GM23248 (cell line): ENCODE measurements at regions not wholly inside any gene's neighbourhood (a gene's known extent, or its start where the extent isn't known, plus 50 kb on each side); places are given as distances from the start of the nearest gene placed in this dataset.

Experiments used
- EZH2 ChIP-seq: fragments of 200-600 bp; sonication (generic); IDR thresholded peaks from 2 replicates; pipeline ENCODE4 v1.6.1; 2018; ENCODE audit warnings: antibody characterized with exemption, mild to moderate bottlenecking; ENCODE audit not compliant: insufficient read depth, poor library complexity, severe bottlenecking
- EZH2phosphoT487 ChIP-seq: fragments of 200-600 bp; sonication (generic); IDR thresholded peaks from 2 replicates; pipeline ENCODE4 v1.6.1; 2018; ENCODE audit warnings: antibody characterized with exemption, moderate library complexity, mild to moderate bottlenecking, low read depth; ENCODE audit not compliant: insufficient read depth

DNA sequence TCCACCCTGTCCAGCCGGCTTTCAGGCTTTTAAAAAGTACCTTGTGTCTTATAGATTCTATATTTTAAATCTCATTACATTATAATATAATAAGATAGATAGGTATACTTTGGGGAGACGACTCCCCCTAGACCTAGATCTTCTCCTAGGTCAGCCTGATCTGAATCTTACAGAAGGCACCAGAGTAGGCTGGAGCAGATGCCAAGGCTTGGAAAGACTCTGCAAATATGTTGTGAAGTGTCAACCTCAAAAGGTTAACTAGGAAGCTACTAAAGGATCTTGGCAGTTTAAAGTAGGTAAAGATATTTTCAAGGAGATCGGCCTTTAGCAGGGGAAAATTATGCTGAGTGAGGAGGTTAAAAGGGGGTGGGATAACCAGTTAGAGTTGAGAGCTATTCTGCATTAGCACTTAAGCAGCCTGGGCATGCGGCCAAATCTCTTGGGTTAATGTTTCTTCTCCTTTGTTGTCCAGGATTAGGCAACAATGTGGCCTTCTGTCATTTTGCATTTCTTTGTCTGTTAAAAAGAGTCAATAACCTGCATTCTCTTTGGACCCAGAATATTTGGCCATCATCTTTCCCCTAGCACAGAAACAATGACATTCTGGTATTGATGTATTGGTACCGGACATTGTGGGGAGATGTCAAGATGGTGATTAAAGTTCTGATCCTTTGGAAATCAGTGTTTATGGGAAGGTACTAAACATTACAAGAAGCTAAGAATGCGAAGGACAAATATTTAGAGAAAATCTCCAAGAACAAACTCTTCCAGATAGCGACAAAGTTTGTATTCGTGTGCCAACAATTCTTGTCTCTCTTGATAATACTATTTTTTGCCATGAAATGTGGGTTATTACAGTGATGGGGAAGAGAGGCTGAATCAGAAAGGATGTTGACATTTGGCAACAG lies 51.2 kb upstream of the DHX40 start:
- TF ChIP-seq EZH2 (no peak), EZH2phosphoT487 (no peak)
